ENCODE measurements at regions not wholly inside any gene's neighbourhood (a gene's known extent, or its start where the extent isn't known, plus 50 kb on each side); places are given as distances from the start of the nearest gene placed in this dataset.
"Not testable (repeated sequence)": the region's sequence is repeated elsewhere in the genome, so short reads cannot be mapped to it uniquely, and the experiment has no call there.

- not testable (repeated sequence) for DNase-seq; H3K27me3 ChIP-seq (ENCODE audit: control insufficient read depth, insufficient read depth, low read length); H3K4me1 ChIP-seq (ENCODE audit: control insufficient read depth, insufficient read depth, low read length); H3K4me3 ChIP-seq (ENCODE audit: low read length); H3K36me3 ChIP-seq (ENCODE audit: control insufficient read depth, insufficient read depth, low read length); H3K9me3 ChIP-seq (replicated peaks; ENCODE audit: control insufficient read depth, low read depth, low read length); H3K27ac ChIP-seq (ENCODE audit: low read length)
- WGBS (ENCODE audit: insufficient coverage), result 100% methylated on average over 1 of the region's 5 CpGs
Observed at GRCh38 chr15:20055921-20056320, 485.7 kb downstream of the GOLGA6L6 start.

GRCh38 chr15:20048189-20048588 is 493.4 kb downstream of the GOLGA6L6 start:
- not testable (repeated sequence) for DNase-seq; H3K9me3 ChIP-seq (replicated peaks; ENCODE audit: control insufficient read depth, low read depth, low read length); H3K27ac ChIP-seq (ENCODE audit: low read length); H3K36me3 ChIP-seq (ENCODE audit: control insufficient read depth, insufficient read depth, low read length); H3K4me1 ChIP-seq (ENCODE audit: control insufficient read depth, insufficient read depth, low read length); H3K27me3 ChIP-seq (ENCODE audit: control insufficient read depth, insufficient read depth, low read length); H3K4me3 ChIP-seq (ENCODE audit: low read length)
- WGBS (ENCODE audit: insufficient coverage), result 90% methylated on average over 2 of the region's 16 CpGs

DNA sequence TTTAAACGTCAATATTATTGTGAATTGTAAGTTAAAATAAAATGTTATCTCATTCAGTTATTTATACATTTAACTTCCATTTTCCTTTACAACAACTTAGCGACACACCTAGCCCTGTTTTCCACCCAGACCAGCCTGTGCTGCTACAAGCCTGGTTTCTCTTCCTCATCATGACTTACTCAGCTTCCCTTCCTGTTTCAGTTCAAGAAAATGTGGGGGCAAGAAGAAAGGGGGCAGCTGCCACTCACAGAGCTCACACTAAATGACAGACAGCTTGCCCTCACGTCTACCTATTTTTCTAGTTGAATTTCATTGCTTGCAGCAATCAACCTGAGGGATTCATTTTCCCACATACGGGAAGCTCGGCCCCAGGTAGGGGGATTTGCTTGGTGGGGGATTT is 496.4 kb downstream of the GOLGA6L6 start:
- H3K4me1 ChIP-seq (ENCODE audit: control insufficient read depth, insufficient read depth, low read length); DNase-seq; H3K27me3 ChIP-seq (ENCODE audit: control insufficient read depth, insufficient read depth, low read length); H3K4me3 ChIP-seq (ENCODE audit: low read length); H3K9me3 ChIP-seq (replicated peaks; ENCODE audit: control insufficient read depth, low read depth, low read length); H3K27ac ChIP-seq (ENCODE audit: low read length); H3K36me3 ChIP-seq (ENCODE audit: control insufficient read depth, insufficient read depth, low read length): not testable (repeated sequence)
- WGBS (ENCODE audit: insufficient coverage), result no CpG with 5 or more reads among the region's 5 CpGs

- not testable (repeated sequence) for H3K36me3 ChIP-seq (ENCODE audit: control insufficient read depth, insufficient read depth, low read length); H3K27ac ChIP-seq (ENCODE audit: low read length); H3K9me3 ChIP-seq (replicated peaks; ENCODE audit: control insufficient read depth, low read depth, low read length); H3K27me3 ChIP-seq (ENCODE audit: control insufficient read depth, insufficient read depth, low read length); H3K4me1 ChIP-seq (ENCODE audit: control insufficient read depth, insufficient read depth, low read length); H3K4me3 ChIP-seq (ENCODE audit: low read length); DNase-seq
- no CpG with 5 or more reads among the region's 1 CpG for WGBS (ENCODE audit: insufficient coverage)
Observed at GRCh38 chr15:20040691-20041090, 500.9 kb downstream of the GOLGA6L6 start.

DNA sequence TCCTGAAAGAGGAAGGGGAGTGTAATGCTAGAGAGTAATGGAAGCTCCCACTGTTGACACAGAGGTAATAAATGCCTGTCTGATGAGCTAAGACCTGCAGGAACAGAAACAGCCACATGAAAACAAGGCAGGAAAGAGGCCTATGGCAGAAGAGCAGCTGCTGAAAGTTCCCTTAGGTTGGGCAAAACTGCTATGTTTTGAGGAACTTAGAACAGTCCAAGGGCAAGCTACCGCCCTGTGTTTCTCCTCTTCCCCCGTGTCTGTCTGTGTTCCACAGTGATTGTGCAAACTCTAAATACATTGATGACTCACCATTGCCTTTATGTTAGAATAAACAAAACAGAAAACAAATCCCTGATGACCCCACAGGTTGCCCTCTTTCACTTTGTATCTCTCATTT is 516.6 kb downstream of the GOLGA6L6 start:
- H3K27me3 ChIP-seq (ENCODE audit: control insufficient read depth, insufficient read depth, low read length); H3K9me3 ChIP-seq (replicated peaks; ENCODE audit: control insufficient read depth, low read depth, low read length); H3K36me3 ChIP-seq (ENCODE audit: control insufficient read depth, insufficient read depth, low read length); DNase-seq; H3K4me3 ChIP-seq (ENCODE audit: low read length); H3K4me1 ChIP-seq (ENCODE audit: control insufficient read depth, insufficient read depth, low read length); H3K27ac ChIP-seq (ENCODE audit: low read length): not testable (repeated sequence)
- no CpG with 5 or more reads among the region's 2 CpGs for WGBS (ENCODE audit: insufficient coverage)

- H3K4me3 ChIP-seq (ENCODE audit: low read length); H3K27ac ChIP-seq (ENCODE audit: low read length); H3K36me3 ChIP-seq (ENCODE audit: control insufficient read depth, insufficient read depth, low read length); H3K4me1 ChIP-seq (ENCODE audit: control insufficient read depth, insufficient read depth, low read length); H3K9me3 ChIP-seq (replicated peaks; ENCODE audit: control insufficient read depth, low read depth, low read length); DNase-seq; H3K27me3 ChIP-seq (ENCODE audit: control insufficient read depth, insufficient read depth, low read length): not testable (repeated sequence)
- WGBS (ENCODE audit: insufficient coverage), result no CpG with 5 or more reads among the region's 6 CpGs
Observed at GRCh38 chr15:20022349-20022748, 519.3 kb downstream of the GOLGA6L6 start.

DNA sequence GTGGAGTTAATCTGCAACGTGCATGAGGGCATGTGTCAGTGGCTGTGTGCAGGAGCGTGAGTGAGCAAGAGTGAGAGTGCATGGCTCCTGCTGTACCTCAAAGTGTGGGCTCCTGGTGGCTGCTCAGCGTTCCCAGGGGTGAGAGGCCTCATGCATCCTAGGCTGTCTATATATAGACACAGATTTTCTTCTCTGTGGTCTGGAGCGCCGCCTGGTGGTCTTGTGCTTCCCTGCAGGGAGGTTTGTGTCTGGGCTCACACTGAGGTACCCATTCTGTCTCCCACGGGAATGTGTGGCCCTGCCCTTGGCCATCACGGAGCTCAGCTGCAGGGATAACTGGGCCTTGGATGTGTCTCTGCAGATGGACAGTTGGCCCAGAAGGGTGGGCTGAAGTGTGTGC is 520.2 kb downstream of the GOLGA6L6 start:
- H3K4me1 ChIP-seq (ENCODE audit: control insufficient read depth, insufficient read depth, low read length); H3K9me3 ChIP-seq (replicated peaks; ENCODE audit: control insufficient read depth, low read depth, low read length); H3K36me3 ChIP-seq (ENCODE audit: control insufficient read depth, insufficient read depth, low read length); DNase-seq; H3K27me3 ChIP-seq (ENCODE audit: control insufficient read depth, insufficient read depth, low read length); H3K27ac ChIP-seq (ENCODE audit: low read length); H3K4me3 ChIP-seq (ENCODE audit: low read length): not testable (repeated sequence)
- no CpG with 5 or more reads among the region's 7 CpGs for WGBS (ENCODE audit: insufficient coverage)

DNA sequence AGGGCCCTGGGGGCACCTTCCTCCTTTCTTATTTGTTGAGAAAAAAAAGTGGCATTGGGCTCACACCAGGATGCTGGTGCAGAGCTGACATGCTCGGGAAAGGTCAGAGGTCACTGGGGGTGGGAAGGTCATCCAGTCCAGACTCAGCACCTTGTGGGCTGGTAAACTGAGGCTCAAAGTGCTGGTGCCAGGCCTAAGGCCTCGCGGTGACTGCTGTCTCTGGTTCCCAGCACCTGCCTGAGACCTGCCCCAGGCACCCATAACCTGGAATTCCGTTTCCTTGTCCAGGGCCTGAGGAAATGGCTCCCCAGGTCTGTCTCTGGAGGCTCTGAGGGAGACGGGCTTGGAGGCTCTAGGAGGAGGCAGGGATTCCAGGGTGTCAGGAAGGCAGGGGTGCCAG is 521.0 kb downstream of the GOLGA6L6 start:
- not testable (repeated sequence) for H3K4me1 ChIP-seq (ENCODE audit: control insufficient read depth, insufficient read depth, low read length); H3K9me3 ChIP-seq (replicated peaks; ENCODE audit: control insufficient read depth, low read depth, low read length); DNase-seq; H3K36me3 ChIP-seq (ENCODE audit: control insufficient read depth, insufficient read depth, low read length); H3K27me3 ChIP-seq (ENCODE audit: control insufficient read depth, insufficient read depth, low read length); H3K4me3 ChIP-seq (ENCODE audit: low read length); H3K27ac ChIP-seq (ENCODE audit: low read length)
- no CpG with 5 or more reads among the region's 5 CpGs for WGBS (ENCODE audit: insufficient coverage)

GRCh38 chr15:20019758-20020157 is 521.8 kb downstream of the GOLGA6L6 start:
- not testable (repeated sequence) for H3K4me1 ChIP-seq (ENCODE audit: control insufficient read depth, insufficient read depth, low read length); H3K9me3 ChIP-seq (replicated peaks; ENCODE audit: control insufficient read depth, low read depth, low read length); DNase-seq; H3K4me3 ChIP-seq (ENCODE audit: low read length); H3K27ac ChIP-seq (ENCODE audit: low read length); H3K27me3 ChIP-seq (ENCODE audit: control insufficient read depth, insufficient read depth, low read length); H3K36me3 ChIP-seq (ENCODE audit: control insufficient read depth, insufficient read depth, low read length)
- WGBS (ENCODE audit: insufficient coverage), result no CpG with 5 or more reads among the region's 6 CpGs

- WGBS (ENCODE audit: insufficient coverage), result no CpG with 5 or more reads among the region's 8 CpGs
- not testable (repeated sequence) for H3K27me3 ChIP-seq (ENCODE audit: control insufficient read depth, insufficient read depth, low read length); H3K4me3 ChIP-seq (ENCODE audit: low read length); H3K36me3 ChIP-seq (ENCODE audit: control insufficient read depth, insufficient read depth, low read length); DNase-seq; H3K27ac ChIP-seq (ENCODE audit: low read length); H3K9me3 ChIP-seq (replicated peaks; ENCODE audit: control insufficient read depth, low read depth, low read length); H3K4me1 ChIP-seq (ENCODE audit: control insufficient read depth, insufficient read depth, low read length)
Observed at GRCh38 chr15:20017581-20017980, 524.0 kb downstream of the GOLGA6L6 start.

DNA sequence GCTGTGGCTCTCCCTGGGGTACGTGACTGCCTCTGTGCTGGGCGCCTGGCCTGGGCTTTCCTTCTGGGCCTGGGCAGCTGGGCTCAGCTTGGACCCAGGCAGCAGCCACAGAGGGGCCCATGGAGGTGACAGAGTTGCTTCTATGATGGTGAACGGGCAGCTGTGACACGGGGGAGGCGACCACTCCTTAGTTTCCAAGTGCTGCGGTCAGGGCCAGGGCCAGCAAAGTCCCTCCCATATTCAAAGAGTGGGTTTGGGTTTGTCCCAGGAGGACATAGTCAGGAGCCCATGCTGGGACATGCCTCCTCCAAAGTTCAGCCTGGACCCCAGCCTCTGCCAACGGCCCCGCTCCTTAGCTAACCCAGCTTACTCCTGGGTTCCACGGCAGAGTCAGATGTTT is 524.7 kb downstream of the GOLGA6L6 start:
- no CpG with 5 or more reads among the region's 9 CpGs for WGBS (ENCODE audit: insufficient coverage)
- not testable (repeated sequence) for H3K9me3 ChIP-seq (replicated peaks; ENCODE audit: control insufficient read depth, low read depth, low read length); H3K4me1 ChIP-seq (ENCODE audit: control insufficient read depth, insufficient read depth, low read length); H3K36me3 ChIP-seq (ENCODE audit: control insufficient read depth, insufficient read depth, low read length); H3K27me3 ChIP-seq (ENCODE audit: control insufficient read depth, insufficient read depth, low read length); H3K4me3 ChIP-seq (ENCODE audit: low read length); DNase-seq; H3K27ac ChIP-seq (ENCODE audit: low read length)
